Skeletal muscle satellite cell (primary cell): ENCODE measurements at regions not wholly inside any gene's neighbourhood (a gene's known extent, or its start where the extent isn't known, plus 50 kb on each side); places are given as distances from the start of the nearest gene placed in this dataset.
"Not testable (repeated sequence)": the region's sequence is repeated elsewhere in the genome, so short reads cannot be mapped to it uniquely, and the experiment has no call there.

Source experiments
- H3K27me3 ChIP-seq: 2 replicates; pipeline ENCODE4 v1.7.0; 2013; ENCODE audit warnings: low read length; ENCODE audit not compliant: control insufficient read depth, insufficient read depth
- H3K36me3 ChIP-seq: 2 replicates; pipeline ENCODE4 v1.7.0; 2013; ENCODE audit warnings: mild to moderate bottlenecking, control low read depth, low read length; ENCODE audit not compliant: insufficient read depth
- H3K4me1 ChIP-seq: 2 replicates; pipeline ENCODE4 v1.7.0; 2013; ENCODE audit warnings: low read length; ENCODE audit not compliant: control insufficient read depth, insufficient read depth
- H3K4me2 ChIP-seq: 2 replicates; pipeline ENCODE4 v1.7.0; 2013; ENCODE audit warnings: mild to moderate bottlenecking, low read length
- H3K4me3 ChIP-seq: 2 replicates; pipeline ENCODE4 v1.7.0; 2013; ENCODE audit warnings: low read length
- H3K9ac ChIP-seq: 2 replicates; pipeline ENCODE4 v1.7.0; 2013; ENCODE audit warnings: mild to moderate bottlenecking, low read depth, low read length, moderate library complexity
- H3K9me3 ChIP-seq: replicated peaks from 2 replicates; pipeline ENCODE4 v1.7.0; 2013; ENCODE audit warnings: mild to moderate bottlenecking, control low read depth, low read length

GRCh38 chr9:2386566-2386965 lies 235.0 kb upstream of the VLDLR start:
- Histone ChIP-seq H3K9ac (no peak overlapping the region), H3K4me3 (no peak overlapping the region), H3K4me2 (no peak overlapping the region), H3K27me3 (no peaks in the 10 kb centered on the region), H3K9me3 (no peaks in the 10 kb centered on the region), H3K4me1 (no peaks in the 10 kb centered on the region), H3K36me3 (no peaks in the 10 kb centered on the region)

- Histone ChIP-seq H3K9me3 (no peaks in the 10 kb centered on the region), H3K4me1 (no peaks in the 10 kb centered on the region), H3K36me3 (no peaks in the 10 kb centered on the region), H3K27me3 (no peaks in the 10 kb centered on the region), H3K9ac (no peak overlapping the region), H3K4me2 (no peak overlapping the region), H3K4me3 (no peak overlapping the region)
Observed at GRCh38 chr9:2387166-2387565, 234.4 kb upstream of the VLDLR start.

GRCh38 chr9:2389404-2389803 lies 232.2 kb upstream of the VLDLR start:
- Histone ChIP-seq H3K9ac (no peak overlapping the region), H3K27me3 (no peaks in the 10 kb centered on the region), H3K36me3 (no peaks in the 10 kb centered on the region), H3K4me1 (no peaks in the 10 kb centered on the region), H3K4me2 (no peak overlapping the region), H3K9me3 (no peaks in the 10 kb centered on the region), H3K4me3 (no peak overlapping the region)

GRCh38 chr9:2390028-2390427 lies 231.6 kb upstream of the VLDLR start:
- Histone ChIP-seq H3K4me3 (no peak overlapping the region), H3K9ac (no peak overlapping the region), H3K36me3 (no peaks in the 10 kb centered on the region), H3K9me3 (no peaks in the 10 kb centered on the region), H3K4me2 (no peak overlapping the region), H3K27me3 (no peaks in the 10 kb centered on the region), H3K4me1 (no peaks in the 10 kb centered on the region)

- H3K27me3 ChIP-seq, H3K4me2 ChIP-seq, H3K9ac ChIP-seq, H3K9me3 ChIP-seq, H3K4me1 ChIP-seq, H3K36me3 ChIP-seq, H3K4me3 ChIP-seq: not testable (repeated sequence)
Observed at GRCh38 chr9:2391509-2392132, 230.0 kb upstream of the VLDLR start.

- not testable (repeated sequence) for H3K9ac ChIP-seq, H3K4me3 ChIP-seq, H3K4me1 ChIP-seq, H3K9me3 ChIP-seq, H3K27me3 ChIP-seq, H3K4me2 ChIP-seq, H3K36me3 ChIP-seq
Observed at GRCh38 chr9:2394087-2394741, 227.4 kb upstream of the VLDLR start.

GRCh38 chr9:2395814-2396612 lies 225.6 kb upstream of the VLDLR start:
- Histone ChIP-seq H3K9ac (no peak overlapping the region), H3K4me1 (no peaks in the 10 kb centered on the region), H3K4me3 (no peak overlapping the region), H3K9me3 (no peaks in the 10 kb centered on the region), H3K27me3 (no peaks in the 10 kb centered on the region), H3K36me3 (no peaks in the 10 kb centered on the region), H3K4me2 (no peak overlapping the region)

- no peaks in the 10 kb centered on the region for H3K36me3 ChIP-seq
- no peak overlapping the region for H3K9ac ChIP-seq
- H3K9me3 ChIP-seq, result no peaks in the 10 kb centered on the region
- no peaks in the 10 kb centered on the region for H3K27me3 ChIP-seq
- H3K4me2 ChIP-seq, result no peak overlapping the region
- H3K4me3 ChIP-seq, result no peak overlapping the region
- no peaks in the 10 kb centered on the region for H3K4me1 ChIP-seq
Observed at GRCh38 chr9:2396622-2397285, 224.8 kb upstream of the VLDLR start.

- H3K4me3 ChIP-seq, H3K36me3 ChIP-seq, H3K9ac ChIP-seq, H3K4me1 ChIP-seq, H3K9me3 ChIP-seq, H3K4me2 ChIP-seq, H3K27me3 ChIP-seq: not testable (repeated sequence)
Observed at GRCh38 chr9:2397875-2398274, 223.7 kb upstream of the VLDLR start.

- H3K4me1 ChIP-seq, H3K27me3 ChIP-seq, H3K9ac ChIP-seq, H3K4me3 ChIP-seq, H3K36me3 ChIP-seq, H3K9me3 ChIP-seq: not testable (repeated sequence)
- peak overlapping the region; percentile 41 for H3K4me2 ChIP-seq
Observed at GRCh38 chr9:2401746-2402145, 219.8 kb upstream of the VLDLR start.

- no peaks in the 10 kb centered on the region for H3K4me1 ChIP-seq
- H3K4me3 ChIP-seq, result no peak overlapping the region
- no peak overlapping the region for H3K9ac ChIP-seq
- H3K4me2 ChIP-seq, result no peak overlapping the region
- peaks cover 2% of the 10 kb centered on the region for H3K9me3 ChIP-seq
- H3K36me3 ChIP-seq, result no peaks in the 10 kb centered on the region
- no peaks in the 10 kb centered on the region for H3K27me3 ChIP-seq
Observed at GRCh38 chr9:2403701-2404100, 217.9 kb upstream of the VLDLR start.
